Activated T-cell treated with anti-CD3 and anti-CD28 coated beads, Interleukin-2, amount 50 U/mL, for 72 hours (primary cell): ENCODE measurements at regions not wholly inside any gene's neighbourhood (a gene's known extent, or its start where the extent isn't known, plus 50 kb on each side); places are given as distances from the start of the nearest gene placed in this dataset.

Source experiments
- ATAC-seq, 2 donors: fragments of 150-1000 bp; cut with Tn5 transposase; replicated peaks in 1 of 2; 2 replicates each; pipeline ENCODE4 v1.10.0; 2021; ENCODE audit warnings: moderate library complexity in 2 of 2, mild to moderate bottlenecking in 1 of 2
- DNase-seq, 2 donors: peaks; one replicate each; pipeline ENCODE4 v3.0.0; 2021 to 2022; ENCODE audit warnings: mixed read lengths in 1 of 2
- H3K27ac Mint-ChIP-seq: one replicate; pipeline ENCODE4 v1.8.0; 2022; ENCODE audit warnings: mild to moderate bottlenecking, moderate library complexity, mixed read lengths
- H3K27me3 Mint-ChIP-seq: one replicate; pipeline ENCODE4 v1.8.0; 2022; ENCODE audit warnings: low read depth, mixed read lengths
- H3K36me3 Mint-ChIP-seq, 2 donors: one replicate each; pipeline ENCODE4 v1.8.0; 2022; ENCODE audit warnings: mixed read lengths in 2 of 2, mild to moderate bottlenecking in 1 of 2; ENCODE audit not compliant: insufficient read depth in 2 of 2
- H3K4me1 Mint-ChIP-seq: one replicate; pipeline ENCODE4 v1.8.0; 2022; ENCODE audit warnings: low read depth, mixed read lengths
- H3K4me3 Mint-ChIP-seq, 2 donors: one replicate each; pipeline ENCODE4 v1.8.0; 2022; ENCODE audit warnings: mild to moderate bottlenecking in 2 of 2, mixed read lengths in 2 of 2, moderate library complexity in 2 of 2
- H3K9me3 Mint-ChIP-seq, 2 donors: one replicate each; pipeline ENCODE4 v1.8.0; 2022; ENCODE audit warnings: mixed read lengths in 2 of 2

- no peak overlapping the region for H3K27ac Mint-ChIP-seq
- no peaks in the 10 kb centered on the region for H3K27me3 Mint-ChIP-seq
- peaks cover 5 to 10% of the 10 kb centered on the region in 2 donors for H3K36me3 Mint-ChIP-seq
- no peak for DNase-seq
- H3K4me1 Mint-ChIP-seq = peaks cover 53% of the 10 kb centered on the region
- peaks cover 5 to 11% of the 10 kb centered on the region in 2 donors for H3K9me3 Mint-ChIP-seq
- H3K4me3 Mint-ChIP-seq = no peak overlapping the region
- no peak for ATAC-seq
Observed at GRCh38 chr21:35207322-35207721, 158.2 kb upstream of the RUNX1 start.

GRCh38 chr21:35206141-35207125 is 157.3 kb upstream of the RUNX1 start:
- Mint-ChIP-seq H3K27me3 (no peaks in the 10 kb centered on the region), H3K4me1 (peaks cover 52% of the 10 kb centered on the region), H3K9me3 (peaks cover 5 to 11% of the 10 kb centered on the region in 2 donors), H3K27ac (no peak overlapping the region), H3K36me3 (peaks cover 5 to 10% of the 10 kb centered on the region in 2 donors), H3K4me3 (peak overlapping the region in 1 of 2 donors; percentile 42)
- no peak for DNase-seq
- no peak for ATAC-seq

- Mint-ChIP-seq H3K36me3 (peaks cover 3 to 5% of the 10 kb centered on the region in 2 donors), H3K9me3 (peaks cover 0 to 6% of the 10 kb centered on the region in 2 donors), H3K27ac (peak overlapping the region; percentile 83), H3K27me3 (no peaks in the 10 kb centered on the region), H3K4me1 (peaks cover 52% of the 10 kb centered on the region), H3K4me3 (peak overlapping the region; percentile 77 to 89)
- ATAC-seq (peak; percentile 48 to 52), DNase-seq (peak in 1 of 2 donors; percentile 44)
Observed at GRCh38 chr21:35204850-35205541, 155.9 kb upstream of the RUNX1 start.

GRCh38 chr21:35204125-35204524 is 155.0 kb upstream of the RUNX1 start:
- no peak overlapping the region for H3K27ac Mint-ChIP-seq
- H3K27me3 Mint-ChIP-seq = no peaks in the 10 kb centered on the region
- H3K9me3 Mint-ChIP-seq = no peaks in the 10 kb centered on the region
- ATAC-seq (peak in 1 of 2 donors; percentile 48), DNase-seq (no peak)
- H3K36me3 Mint-ChIP-seq = peaks cover 0 to under 1% of the 10 kb centered on the region in 2 donors
- peak overlapping the region in 1 of 2 donors; percentile 55 for H3K4me3 Mint-ChIP-seq
- H3K4me1 Mint-ChIP-seq = peaks cover 58% of the 10 kb centered on the region

GRCh38 chr21:35203093-35203977 is 154.2 kb upstream of the RUNX1 start:
- no peaks in the 10 kb centered on the region for H3K36me3 Mint-ChIP-seq
- no peaks in the 10 kb centered on the region for H3K9me3 Mint-ChIP-seq
- DNase-seq (no peak), ATAC-seq (peak in 1 of 2 donors; percentile 36)
- no peaks in the 10 kb centered on the region for H3K27me3 Mint-ChIP-seq
- peak overlapping the region in 1 of 2 donors; percentile 55 for H3K4me3 Mint-ChIP-seq
- peak overlapping the region; percentile 80 for H3K27ac Mint-ChIP-seq
- peaks cover 65% of the 10 kb centered on the region for H3K4me1 Mint-ChIP-seq

GRCh38 chr21:35202431-35202830 is 153.3 kb upstream of the RUNX1 start:
- no peak overlapping the region for H3K4me3 Mint-ChIP-seq
- ATAC-seq (no peak), DNase-seq (no peak)
- no peaks in the 10 kb centered on the region for H3K9me3 Mint-ChIP-seq
- H3K36me3 Mint-ChIP-seq = no peaks in the 10 kb centered on the region
- peaks cover 75% of the 10 kb centered on the region for H3K4me1 Mint-ChIP-seq
- H3K27ac Mint-ChIP-seq = peak overlapping the region; percentile 9
- no peaks in the 10 kb centered on the region for H3K27me3 Mint-ChIP-seq

GRCh38 chr21:35201799-35202198 is 152.7 kb upstream of the RUNX1 start:
- peaks cover 75% of the 10 kb centered on the region for H3K4me1 Mint-ChIP-seq
- no peak overlapping the region for H3K4me3 Mint-ChIP-seq
- no peaks in the 10 kb centered on the region for H3K27me3 Mint-ChIP-seq
- H3K36me3 Mint-ChIP-seq = peaks cover 2 to 5% of the 10 kb centered on the region in 2 donors
- no peak overlapping the region for H3K27ac Mint-ChIP-seq
- ATAC-seq = no peak
- no peak for DNase-seq
- peaks cover 0 to 3% of the 10 kb centered on the region in 2 donors for H3K9me3 Mint-ChIP-seq

- Mint-ChIP-seq H3K27ac (no peak overlapping the region), H3K36me3 (peaks cover 2 to 7% of the 10 kb centered on the region in 2 donors), H3K27me3 (no peaks in the 10 kb centered on the region), H3K4me1 (peaks cover 70% of the 10 kb centered on the region), H3K4me3 (no peak overlapping the region), H3K9me3 (peaks cover 0 to 3% of the 10 kb centered on the region in 2 donors)
- DNase-seq (no peak), ATAC-seq (no peak)
Observed at GRCh38 chr21:35201288-35201687, 152.2 kb upstream of the RUNX1 start.

- no peak for ATAC-seq
- no peak overlapping the region for H3K27ac Mint-ChIP-seq
- no peak overlapping the region for H3K4me3 Mint-ChIP-seq
- no peaks in the 10 kb centered on the region for H3K27me3 Mint-ChIP-seq
- DNase-seq = no peak
- H3K36me3 Mint-ChIP-seq = peaks cover 2 to 9% of the 10 kb centered on the region in 2 donors
- peaks cover 3% of the 10 kb centered on the region in 2 donors for H3K9me3 Mint-ChIP-seq
- H3K4me1 Mint-ChIP-seq = peaks cover 65% of the 10 kb centered on the region
Observed at GRCh38 chr21:35199733-35200015, 150.6 kb upstream of the RUNX1 start.

GRCh38 chr21:35198982-35199732 is 150.1 kb upstream of the RUNX1 start:
- H3K9me3 Mint-ChIP-seq = peaks cover 3% of the 10 kb centered on the region in 2 donors
- no peaks in the 10 kb centered on the region for H3K27me3 Mint-ChIP-seq
- no peak for DNase-seq
- peaks cover 2 to 9% of the 10 kb centered on the region in 2 donors for H3K36me3 Mint-ChIP-seq
- H3K27ac Mint-ChIP-seq = peak overlapping the region; percentile 21
- H3K4me1 Mint-ChIP-seq = peaks cover 59% of the 10 kb centered on the region
- peak; percentile 25 to 50 for ATAC-seq
- peak overlapping the region in 1 of 2 donors; percentile 60 for H3K4me3 Mint-ChIP-seq

- Mint-ChIP-seq H3K36me3 (peaks cover 4 to 12% of the 10 kb centered on the region in 2 donors), H3K4me3 (peak overlapping the region in 1 of 2 donors; percentile 60), H3K27ac (peak overlapping the region; percentile 27), H3K9me3 (peaks cover 5 to 6% of the 10 kb centered on the region in 2 donors), H3K4me1 (peaks cover 54% of the 10 kb centered on the region), H3K27me3 (no peaks in the 10 kb centered on the region)
- no peak for DNase-seq
- ATAC-seq = no peak
Observed at GRCh38 chr21:35198565-35198964, 149.5 kb upstream of the RUNX1 start.

GRCh38 chr21:35197992-35198431 is 148.9 kb upstream of the RUNX1 start:
- H3K4me1 Mint-ChIP-seq = peaks cover 48% of the 10 kb centered on the region
- no peak for ATAC-seq
- H3K36me3 Mint-ChIP-seq = peaks cover 6 to 13% of the 10 kb centered on the region in 2 donors
- peaks cover 6 to 7% of the 10 kb centered on the region in 2 donors for H3K9me3 Mint-ChIP-seq
- peak overlapping the region; percentile 27 for H3K27ac Mint-ChIP-seq
- H3K27me3 Mint-ChIP-seq = no peaks in the 10 kb centered on the region
- no peak for DNase-seq
- H3K4me3 Mint-ChIP-seq = peak overlapping the region in 1 of 2 donors; percentile 60
